Caki2 (cell line): ENCODE measurements at regions not wholly inside any gene's neighbourhood (a gene's known extent, or its start where the extent isn't known, plus 50 kb on each side); places are given as distances from the start of the nearest gene placed in this dataset.

Experiments used
- DNase-seq: peaks from one replicate; pipeline ENCODE4 v3.0.0-alpha.2; 2015; ENCODE audit warnings: low read depth
- in situ Hi-C: cut with HindIII; loops from 2 replicates; pipeline ENCODE4 v1.10.0; 2016; ENCODE audit warnings: low sequenced_read_pairs, low pct_unique_long_range_greater_than_20kb, mixed read lengths

DNA sequence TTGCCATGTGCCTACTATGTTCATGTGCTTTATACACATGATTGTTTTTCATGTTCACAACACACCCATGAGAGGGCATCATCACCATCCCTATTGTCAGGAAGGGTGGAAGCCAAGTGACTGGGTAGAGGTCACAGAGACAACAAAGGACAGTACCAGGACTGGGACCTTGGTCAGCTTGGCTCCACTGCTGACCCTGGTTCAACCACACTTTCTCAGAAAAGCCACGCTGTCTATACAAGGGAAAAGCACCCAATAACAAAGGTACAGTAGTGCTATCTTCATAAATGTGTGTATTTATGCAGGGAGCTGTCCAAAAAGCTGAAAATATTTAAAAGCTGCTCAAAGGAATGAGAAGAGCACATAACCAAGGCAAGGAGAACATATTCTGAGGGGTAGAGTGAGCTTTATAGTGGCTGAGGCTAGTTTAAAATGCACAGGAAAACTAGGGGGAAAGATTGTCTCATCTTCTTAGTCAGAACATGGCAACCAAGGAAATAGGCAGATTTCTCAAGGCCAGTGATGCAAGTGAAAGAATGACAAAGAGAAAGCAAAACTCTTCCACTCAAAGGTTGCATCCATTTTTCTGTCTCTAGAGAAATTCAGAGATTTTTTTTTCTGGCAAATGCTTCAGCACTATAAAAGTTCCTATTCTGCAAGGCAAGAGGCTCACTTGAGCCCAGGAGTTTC, 415.0 kb downstream of the FOXO1 start:
- no peak for DNase-seq
- in situ Hi-C loops = no loop called here

DNA sequence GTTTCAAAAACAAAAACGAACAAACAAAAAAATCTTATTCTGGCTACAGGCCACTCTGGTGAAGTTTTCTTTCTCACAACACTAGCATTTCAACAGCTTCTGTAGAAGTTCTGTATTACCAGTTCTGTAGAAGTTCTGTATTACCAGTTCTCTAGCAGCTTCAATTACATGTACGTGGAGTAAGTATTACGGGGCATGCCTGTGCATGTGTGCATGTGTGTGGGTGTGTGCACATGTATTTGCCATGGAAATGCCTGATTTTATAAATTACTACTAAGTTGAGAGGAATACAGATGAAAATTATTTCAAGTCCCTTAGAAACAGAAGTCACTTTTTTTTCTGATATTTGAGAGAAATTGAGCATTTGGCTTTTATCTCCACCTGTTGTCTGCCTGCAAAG, 414.2 kb downstream of the FOXO1 start:
- in situ Hi-C loops = no loop called here
- no peak for DNase-seq

DNA sequence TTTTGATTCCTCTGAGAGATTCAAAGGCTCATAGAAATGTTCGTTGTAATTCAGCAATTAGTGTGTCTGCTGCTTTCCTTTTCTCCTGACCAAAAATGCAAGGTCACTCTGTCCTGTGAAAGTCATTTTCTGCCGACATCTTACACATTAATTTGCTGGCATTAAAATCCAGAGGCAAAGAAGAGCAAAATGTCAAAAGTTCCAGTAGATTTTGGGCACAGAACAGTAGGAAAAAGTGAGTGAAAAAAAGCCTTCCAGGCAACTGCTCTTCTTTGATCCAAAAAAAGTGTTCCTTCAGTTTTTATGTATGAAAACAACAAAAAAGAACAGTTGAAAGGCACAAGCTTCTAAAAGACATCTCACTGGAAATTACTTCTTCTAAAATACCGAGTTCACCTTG, 413.8 kb downstream of the FOXO1 start:
- in situ Hi-C loops = no loop called here
- DNase-seq = no peak

DNA sequence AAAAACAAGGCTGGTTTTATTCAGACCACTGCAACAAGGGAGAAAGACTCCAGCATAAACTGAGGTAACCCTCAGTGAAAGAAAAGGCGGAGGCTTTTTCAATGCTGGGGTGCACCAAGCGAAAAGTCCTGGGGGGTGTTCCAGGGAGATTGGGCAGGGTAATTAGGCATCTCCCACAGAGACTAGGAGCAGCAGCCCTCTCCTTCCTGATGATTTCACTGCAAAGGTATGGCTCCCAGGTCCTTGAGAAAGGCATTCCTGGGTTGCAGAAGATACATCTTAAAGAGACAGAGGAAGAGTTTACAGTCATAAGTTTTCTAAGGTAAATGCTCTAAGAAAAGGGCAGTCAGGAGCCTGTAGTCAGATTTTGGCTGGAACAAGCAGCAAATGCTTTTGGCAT, 412.0 kb downstream of the FOXO1 start:
- DNase-seq = no peak
- in situ Hi-C loops = no loop called here

DNA sequence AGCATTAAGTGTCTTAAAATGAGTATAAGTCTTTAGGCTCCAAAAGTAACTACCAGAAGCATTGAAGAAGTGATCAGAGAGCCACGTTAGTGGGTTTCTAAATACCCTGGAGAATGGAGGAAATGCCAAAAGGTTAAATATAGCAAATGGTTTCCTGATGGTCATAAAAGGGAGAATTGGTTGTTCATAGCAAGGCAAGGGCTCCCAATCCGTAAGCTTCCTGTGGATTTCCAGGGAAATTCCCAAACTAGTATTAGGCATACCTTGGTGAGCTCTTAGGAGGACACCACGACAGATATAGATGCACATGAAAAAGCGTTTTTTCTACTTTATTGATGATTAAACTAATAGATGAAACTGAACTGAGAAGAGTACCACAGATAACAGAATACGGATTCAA, 410.9 kb downstream of the FOXO1 start:
- in situ Hi-C loops = no loop called here
- no peak for DNase-seq

DNA sequence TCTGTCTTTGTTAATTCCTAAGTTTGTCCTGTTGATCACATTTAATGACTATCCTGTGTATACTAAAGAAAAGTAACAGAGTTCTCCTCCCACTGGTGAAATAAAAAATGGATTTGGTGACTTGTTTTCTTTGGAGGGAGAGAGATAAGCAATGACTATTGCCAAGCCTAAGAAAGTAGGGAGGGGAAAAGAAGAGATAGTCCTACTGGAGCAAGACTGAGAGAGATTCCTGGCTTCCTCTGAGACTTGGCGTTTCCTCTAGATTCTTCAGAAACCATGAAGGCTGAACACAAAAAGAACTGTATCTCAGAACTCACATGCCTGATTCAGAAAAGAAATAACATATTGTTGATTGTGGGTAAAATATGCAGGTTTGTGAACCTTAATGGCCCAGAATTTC, 406.5 kb downstream of the FOXO1 start:
- in situ Hi-C loops = no loop called here
- no peak for DNase-seq

DNA sequence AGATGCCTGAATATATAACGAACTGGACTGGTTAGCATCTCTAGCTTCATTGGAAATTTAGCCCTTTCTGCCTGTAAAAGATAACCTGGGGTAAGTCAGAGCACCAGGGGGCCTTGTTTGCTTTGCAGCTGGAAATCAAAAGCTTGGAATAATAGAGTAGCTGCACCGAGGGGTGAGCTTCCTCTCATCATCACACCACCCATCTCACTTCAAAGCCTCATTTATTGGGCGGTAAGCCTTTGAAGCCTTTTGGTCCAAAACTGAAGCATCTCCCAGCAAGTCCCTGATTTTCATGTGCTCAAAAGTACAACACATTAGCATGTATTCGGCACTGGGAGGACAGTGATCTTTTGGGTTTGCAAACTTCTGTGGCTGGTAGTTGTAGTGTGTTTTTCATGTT, 405.1 kb downstream of the FOXO1 start:
- in situ Hi-C loops = no loop called here
- DNase-seq = no peak

DNA sequence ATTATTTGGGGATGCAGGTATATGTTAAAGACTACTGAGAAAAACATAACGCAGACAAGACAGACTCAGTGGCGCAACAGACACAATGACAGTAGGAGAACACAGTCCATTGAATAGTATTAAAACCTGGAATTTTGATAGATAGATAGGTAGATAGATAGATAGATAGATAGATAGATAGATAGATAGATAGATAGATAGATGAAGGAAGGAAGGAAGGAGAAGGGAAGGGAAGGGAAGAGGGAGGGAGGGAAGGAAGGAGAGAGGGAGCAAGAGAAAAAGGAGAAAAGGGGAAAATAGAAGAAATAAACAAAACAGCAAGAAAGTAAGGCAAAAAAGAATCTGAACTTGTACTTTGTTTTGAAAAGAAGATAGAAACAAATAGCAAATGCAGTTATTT, 404.5 kb downstream of the FOXO1 start:
- in situ Hi-C loops = no loop called here

DNA sequence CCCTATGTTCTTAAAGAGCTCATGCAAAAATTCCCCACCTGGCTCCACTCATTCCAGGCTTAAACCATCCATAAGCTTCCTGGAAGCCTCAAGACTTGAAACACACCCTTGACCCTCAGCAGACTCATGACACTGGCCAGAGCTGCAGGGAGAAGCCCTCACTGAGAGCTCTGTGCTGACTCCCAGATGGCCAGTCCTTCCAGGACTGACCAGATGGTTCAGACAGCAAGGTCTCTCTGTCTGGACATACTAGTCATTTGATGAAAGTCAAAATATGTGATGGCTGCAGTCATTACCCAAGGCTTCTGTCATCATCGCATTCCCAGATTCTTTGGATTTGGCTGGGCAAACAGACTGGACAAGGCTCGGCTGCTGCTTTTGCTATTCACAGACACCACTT, 397.4 kb downstream of the FOXO1 start:
- DNase-seq = no peak
- in situ Hi-C loops = no loop called here

More for the DNA sequence above, 404.5 kb downstream of the FOXO1 start:
- no peak for DNase-seq

DNA sequence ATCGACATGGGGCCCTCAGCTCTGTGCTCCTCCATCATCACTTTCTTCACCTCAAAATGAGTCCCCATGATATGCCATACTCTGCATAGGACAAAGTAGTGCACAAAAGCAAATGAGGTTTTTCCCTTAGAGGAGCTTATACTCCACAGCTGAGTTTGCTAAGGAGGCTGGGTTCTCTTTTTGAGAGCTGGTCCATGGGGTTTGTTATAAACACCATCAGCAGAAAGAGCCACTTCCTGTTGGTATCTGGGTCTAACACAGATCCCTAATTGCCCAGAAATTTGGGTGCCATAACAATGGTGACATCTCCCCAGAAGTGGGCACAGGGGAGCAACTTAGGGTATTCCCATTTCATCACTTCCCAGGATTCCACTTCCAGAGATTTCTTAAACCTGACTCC, 395.7 kb downstream of the FOXO1 start:
- in situ Hi-C loops = no loop called here
- no peak for DNase-seq

DNA sequence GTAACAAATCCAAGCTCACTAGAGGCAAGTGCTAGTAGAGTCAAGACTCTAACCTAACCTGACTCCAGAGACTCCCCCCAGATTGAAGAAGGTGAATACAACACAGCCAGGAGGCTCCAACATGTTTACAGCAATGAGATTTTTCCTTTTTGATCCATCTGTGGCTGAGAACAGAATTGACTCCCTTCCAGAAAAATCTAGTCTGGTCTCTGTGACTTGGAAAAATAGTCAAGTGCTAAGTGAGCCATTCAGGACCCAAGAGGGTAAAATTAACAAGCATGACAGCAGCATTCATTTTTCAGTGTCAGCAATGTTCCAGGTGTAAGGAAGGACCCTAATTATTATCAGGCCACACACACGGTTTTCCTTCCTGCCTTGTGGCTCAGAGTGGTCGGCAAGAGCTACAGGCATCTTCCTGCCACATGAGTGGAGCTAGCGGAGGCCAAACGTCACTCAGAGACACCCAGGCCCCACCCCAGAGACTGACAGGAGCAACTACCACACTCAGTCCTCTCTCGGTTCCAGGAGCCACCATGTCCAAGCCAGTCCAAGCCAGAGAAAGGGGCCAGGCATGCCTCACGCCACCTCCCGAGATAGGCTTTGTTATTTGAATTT, 395.1 kb downstream of the FOXO1 start:
- no peak for DNase-seq
- in situ Hi-C loops = no loop called here

DNA sequence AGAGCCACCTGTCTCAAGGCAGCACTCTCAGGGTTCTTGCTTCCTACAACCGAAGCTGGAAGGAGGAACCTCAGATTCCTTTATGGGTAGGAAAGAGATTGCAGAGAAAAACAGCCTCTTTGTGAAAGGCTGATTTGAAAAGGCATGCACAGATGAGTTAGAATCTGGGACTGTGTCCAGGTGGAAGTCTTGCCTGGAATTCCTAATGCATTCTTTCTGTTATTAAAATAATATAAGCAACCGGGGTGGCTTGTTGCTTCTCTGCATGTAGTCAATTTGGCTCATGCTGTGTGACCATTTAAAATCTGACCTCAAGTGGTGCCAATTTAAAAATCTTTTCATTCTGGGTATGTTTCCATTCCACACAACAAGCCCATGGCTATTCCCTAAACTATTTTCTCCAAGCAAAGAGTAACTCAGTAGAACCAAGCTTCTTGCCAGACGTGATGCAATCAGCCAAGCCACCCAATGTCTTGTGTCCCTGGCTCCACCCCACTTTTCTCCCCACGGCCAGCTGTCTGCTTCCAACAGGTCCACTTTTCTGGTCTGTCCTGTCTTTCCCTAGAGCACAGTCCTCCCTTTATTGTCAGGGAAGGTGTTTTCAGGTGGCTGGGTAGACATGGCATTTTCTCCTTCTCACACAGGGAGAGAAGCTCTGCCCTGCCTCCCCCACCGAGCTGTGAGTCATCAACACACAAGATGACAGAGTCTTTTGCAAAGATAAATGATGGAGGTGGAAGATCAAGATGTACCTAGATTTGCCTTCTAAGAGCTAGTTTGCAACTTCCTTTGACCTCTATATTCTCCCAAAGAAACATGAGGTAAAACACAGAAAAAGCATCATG, 394.3 kb downstream of the FOXO1 start:
- peak; percentile 60 for DNase-seq
- in situ Hi-C loops = no loop called here

DNA sequence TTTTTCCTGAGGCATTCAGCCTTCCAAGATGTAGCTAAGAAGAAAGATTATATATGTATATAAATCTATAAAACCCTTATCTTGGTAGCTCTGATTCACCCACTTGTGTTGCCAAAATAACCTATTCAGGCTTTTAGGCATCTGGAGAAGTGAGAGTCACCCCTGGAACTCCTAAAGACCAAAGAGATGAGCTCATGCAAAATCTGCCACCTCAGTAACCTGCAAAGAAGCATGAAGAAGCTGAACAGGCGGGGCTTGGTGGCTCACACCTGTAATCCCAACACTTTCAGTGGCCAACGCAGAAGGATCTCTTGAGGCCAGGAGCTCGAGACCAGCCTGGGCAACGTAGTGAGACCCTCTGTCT, 393.7 kb downstream of the FOXO1 start:
- in situ Hi-C loops = no loop called here
- no peak for DNase-seq

DNA sequence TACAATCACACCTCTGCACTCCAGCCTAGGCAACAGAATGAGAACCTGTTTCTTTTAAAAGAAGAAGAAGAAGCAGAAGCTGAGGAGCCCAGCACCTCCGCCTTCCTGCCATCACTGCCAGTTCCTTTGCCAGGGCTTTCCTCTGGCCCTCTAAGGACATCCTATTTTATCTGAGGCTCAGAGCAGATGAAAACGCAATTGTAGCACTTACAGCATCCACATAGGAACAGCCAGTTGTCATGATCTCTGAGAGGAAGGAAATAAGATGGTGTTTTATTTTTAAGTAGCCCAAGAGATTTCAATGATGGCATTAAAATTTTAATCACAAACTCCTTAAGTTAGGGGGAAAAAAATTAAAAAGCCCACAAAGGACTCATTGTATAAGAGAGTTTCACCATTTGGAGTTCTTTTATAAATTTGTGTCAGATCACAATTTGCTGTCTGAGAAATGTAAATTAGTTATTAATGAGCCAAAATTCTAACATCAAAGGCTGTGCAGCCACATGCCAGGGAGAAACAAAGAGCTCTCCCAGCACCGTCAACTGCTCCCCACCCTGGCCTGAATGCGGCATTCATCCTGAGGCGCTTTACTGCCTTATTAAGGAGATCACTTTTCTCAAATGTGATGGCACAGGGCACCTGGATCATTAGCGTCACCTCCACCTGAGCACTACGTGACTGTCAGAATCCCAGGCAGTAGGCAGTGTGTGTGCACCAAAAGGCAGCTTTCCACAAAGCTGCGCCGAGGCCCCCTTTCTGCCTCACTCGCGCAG, 393.0 kb downstream of the FOXO1 start:
- in situ Hi-C loops = no loop called here
- DNase-seq = no peak

DNA sequence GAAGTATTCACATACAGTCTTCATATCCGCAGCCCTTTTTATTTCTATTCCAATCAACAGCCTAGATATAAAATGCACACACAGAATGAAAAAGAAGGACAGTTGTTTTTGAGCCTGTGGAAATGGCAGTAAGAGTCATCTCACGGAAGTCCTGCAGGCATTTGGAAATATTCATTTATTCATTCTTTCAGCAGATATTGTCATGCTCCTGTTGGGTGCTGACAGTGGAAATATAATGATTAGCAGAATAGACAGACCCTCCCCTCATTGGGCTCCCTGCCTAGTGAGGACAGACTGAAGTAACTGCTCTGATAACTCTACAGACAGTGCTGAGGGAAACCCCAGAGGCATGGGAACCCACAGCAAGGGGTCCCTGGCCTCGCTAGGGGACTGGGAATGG, 392.3 kb downstream of the FOXO1 start:
- DNase-seq = no peak
- in situ Hi-C loops = no loop called here

DNA sequence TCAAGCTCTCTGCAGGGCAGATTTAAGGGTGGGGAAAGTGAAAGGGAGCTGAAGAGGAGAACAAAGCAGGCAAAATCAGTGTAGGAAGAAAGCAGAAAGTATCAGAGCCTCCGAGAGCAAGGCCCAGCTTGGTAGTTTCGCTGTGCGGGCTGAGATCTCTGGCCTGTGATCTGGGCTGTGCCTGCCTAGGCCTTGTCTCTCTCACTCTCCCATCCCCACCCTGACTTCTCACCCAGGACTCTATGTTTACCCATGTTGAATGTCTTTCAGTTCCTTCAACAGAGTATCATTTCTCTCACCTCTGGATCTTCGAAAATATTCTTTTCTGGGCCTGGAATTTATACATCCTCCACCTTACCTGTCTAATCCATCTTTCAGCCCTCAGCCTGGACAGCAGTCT, 391.3 kb downstream of the FOXO1 start:
- no peak for DNase-seq
- in situ Hi-C loops = no loop called here

DNA sequence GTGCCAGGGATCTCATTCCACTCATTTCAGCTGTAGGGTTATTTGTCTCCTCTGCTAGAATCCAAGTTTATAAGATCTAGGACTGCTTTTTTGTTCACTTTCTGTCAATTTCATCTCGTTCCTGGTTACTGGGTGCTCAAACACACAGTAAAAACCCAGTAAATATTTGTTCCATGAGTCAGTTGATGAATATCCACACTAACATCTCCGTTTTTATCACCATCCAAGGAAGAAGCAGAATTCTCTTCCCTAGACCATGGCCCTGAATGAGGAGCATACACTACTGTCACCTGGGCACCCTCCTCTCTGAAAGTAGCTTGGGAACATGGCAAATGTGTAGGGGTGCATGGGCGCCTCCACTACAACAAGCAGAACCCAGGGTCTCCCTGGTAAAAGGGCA, 390.8 kb downstream of the FOXO1 start:
- in situ Hi-C loops = no loop called here

DNA sequence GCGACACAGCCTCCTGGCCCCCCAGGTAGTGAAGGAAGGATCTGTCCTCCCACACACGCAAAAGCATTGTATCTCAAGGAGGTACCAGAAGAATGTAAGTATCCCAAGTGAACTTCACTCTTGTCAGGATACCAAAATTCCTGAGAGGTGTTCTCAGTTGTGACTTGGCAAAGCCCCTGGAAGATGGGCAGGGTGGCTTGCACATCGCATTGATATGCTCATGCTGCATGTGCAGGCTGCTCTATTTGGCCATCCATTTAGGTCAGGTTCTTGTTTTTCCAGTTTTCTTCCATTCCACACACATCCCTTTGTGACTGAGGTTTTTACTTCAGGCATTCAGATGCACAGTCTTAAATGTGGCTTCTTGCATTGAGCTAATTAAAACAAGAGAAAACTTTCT, 382.8 kb downstream of the FOXO1 start:
- in situ Hi-C loops = no loop called here
- no peak for DNase-seq

More for the DNA sequence above, 390.8 kb downstream of the FOXO1 start:
- no peak for DNase-seq

DNA sequence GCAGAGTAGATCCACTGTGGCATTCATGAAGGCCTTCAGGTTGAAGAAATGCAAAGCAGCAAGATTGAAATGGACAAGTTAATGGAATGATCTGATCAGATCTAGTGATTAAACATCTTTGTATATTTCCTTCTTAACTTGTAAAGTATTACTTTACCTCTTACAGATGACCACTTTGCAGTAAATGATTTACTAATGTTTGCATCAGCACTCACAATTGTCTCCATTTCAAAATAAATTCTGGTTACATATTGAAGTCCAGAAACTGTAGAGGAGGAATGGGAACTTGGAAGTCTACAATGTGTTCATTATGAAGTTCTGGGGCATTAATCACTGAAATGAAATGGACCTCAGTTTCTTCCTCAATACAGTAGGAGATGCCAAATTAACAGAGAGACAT, 380.8 kb downstream of the FOXO1 start:
- no peak for DNase-seq
- in situ Hi-C loops = no loop called here
